Mammary epithelial cell (primary cell): ENCODE measurements at regions not wholly inside any gene's neighbourhood (a gene's known extent, or its start where the extent isn't known, plus 50 kb on each side); places are given as distances from the start of the nearest gene placed in this dataset.
"Not testable (repeated sequence)": the region's sequence is repeated elsewhere in the genome, so short reads cannot be mapped to it uniquely, and the experiment has no call there.

Experiments used
- EZH2 ChIP-seq: IDR thresholded peaks from 2 replicates; pipeline ENCODE4 v1.6.1; 2012; ENCODE audit warnings: low read length, inconsistent platforms, borderline replicate concordance
- TF ChIP-seq, protein P1 (sequence below), 2 donors: IDR thresholded peaks in 1 of 2; conservative IDR thresholded peaks in 1 of 2; 2 replicates each; pipeline ENCODE4 v1.5.1; 2011 to 2012; ENCODE audit warnings: inconsistent platforms in 2 of 2, low read length in 2 of 2, mild to moderate bottlenecking in 2 of 2, control low read depth in 1 of 2, low read depth in 1 of 2; ENCODE audit not compliant: insufficient read depth in 1 of 2; ENCODE audit errors: extremely low read depth in 1 of 2

DNA sequence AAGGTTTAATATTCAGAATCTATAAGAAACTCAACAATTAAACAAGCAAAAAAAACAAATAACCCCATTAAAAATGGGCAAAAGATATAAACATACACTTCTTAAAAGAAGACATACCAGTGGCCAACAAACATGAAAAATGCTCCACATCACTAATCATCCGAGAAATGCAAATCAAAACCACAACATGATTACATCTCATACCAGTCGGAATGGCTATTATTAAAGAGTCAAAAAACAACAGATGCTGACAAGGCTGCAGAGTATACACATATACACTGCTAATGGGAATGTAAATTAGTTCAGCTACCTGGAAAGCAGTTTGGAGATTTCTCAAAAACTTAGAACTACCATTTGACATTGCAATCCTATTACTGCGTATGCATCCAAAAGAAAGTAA, 81.4 kb upstream of the NEK3 start:
- TF ChIP-seq EZH2 = not testable (repeated sequence)
- TF ChIP-seq, protein P1, sequence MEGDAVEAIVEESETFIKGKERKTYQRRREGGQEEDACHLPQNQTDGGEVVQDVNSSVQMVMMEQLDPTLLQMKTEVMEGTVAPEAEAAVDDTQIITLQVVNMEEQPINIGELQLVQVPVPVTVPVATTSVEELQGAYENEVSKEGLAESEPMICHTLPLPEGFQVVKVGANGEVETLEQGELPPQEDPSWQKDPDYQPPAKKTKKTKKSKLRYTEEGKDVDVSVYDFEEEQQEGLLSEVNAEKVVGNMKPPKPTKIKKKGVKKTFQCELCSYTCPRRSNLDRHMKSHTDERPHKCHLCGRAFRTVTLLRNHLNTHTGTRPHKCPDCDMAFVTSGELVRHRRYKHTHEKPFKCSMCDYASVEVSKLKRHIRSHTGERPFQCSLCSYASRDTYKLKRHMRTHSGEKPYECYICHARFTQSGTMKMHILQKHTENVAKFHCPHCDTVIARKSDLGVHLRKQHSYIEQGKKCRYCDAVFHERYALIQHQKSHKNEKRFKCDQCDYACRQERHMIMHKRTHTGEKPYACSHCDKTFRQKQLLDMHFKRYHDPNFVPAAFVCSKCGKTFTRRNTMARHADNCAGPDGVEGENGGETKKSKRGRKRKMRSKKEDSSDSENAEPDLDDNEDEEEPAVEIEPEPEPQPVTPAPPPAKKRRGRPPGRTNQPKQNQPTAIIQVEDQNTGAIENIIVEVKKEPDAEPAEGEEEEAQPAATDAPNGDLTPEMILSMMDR (conservative IDR thresholded peaks at IDR 0.05 in 1 of 2, IDR thresholded peaks at IDR 0.05 in 1 of 2; ENCODE audit: extremely low read depth in 1 of 2, insufficient read depth in 1 of 2, low read depth in 1 of 2, low read length in 2 of 2) = not testable (repeated sequence)
